ENCODE measurements at regions not wholly inside any gene's neighbourhood (a gene's known extent, or its start where the extent isn't known, plus 50 kb on each side); places are given as distances from the start of the nearest gene placed in this dataset.

- H3K9me3 ChIP-seq (ENCODE audit: insufficient read depth, low read depth) = no peaks in the 10 kb centered on the region
- H3K4me3 ChIP-seq = no peak overlapping the region
- no peaks in the 10 kb centered on the region for H3K9me2 ChIP-seq (ENCODE audit: insufficient read depth)
- peaks cover 10% of the 10 kb centered on the region for H3K4me1 ChIP-seq (replicated peaks; ENCODE audit: insufficient read depth)
- ChIA-PET CTCF (interaction anchor here (0.6 to 1.9 kb wide), 3 partner anchors 41 to 84 kb away, joined by 3 to 7 read pairs (median 4); partner anchors contain the start of gene SLC39A10), POLR2A (ENCODE audit: unreplicated experiment) (interaction anchor here (0.7 to 0.9 kb wide), 2 partner anchors 87 to 492 kb away, joined by 5 to 7 read pairs; no protein-coding TSS in a partner anchor)
- peak in 1 of 2 experiments; percentile 53 for DNase-seq
- intact Hi-C loops (cut with micrococcal nuclease; ENCODE audit: unreplicated experiment) = loop anchor here (2.0 kb wide), 1 partner anchor 81 kb away; the partner anchor contains the start of gene SLC39A10
- no peaks in the 10 kb centered on the region for H4K20me1 ChIP-seq (ENCODE audit: insufficient read depth)
- no peaks in the 10 kb centered on the region for H3K36me3 ChIP-seq (ENCODE audit: low read depth)
- no peaks in the 10 kb centered on the region for H3K79me2 ChIP-seq (ENCODE audit: low read depth)
- no TSS peak for BruUV-seq (replicated peaks)
- no peak overlapping the region for H3K4me2 ChIP-seq
- H3F3A ChIP-seq (ENCODE audit: insufficient read depth, low read depth) = no peaks in the 10 kb centered on the region
- TF ChIP-seq EZH2 (IDR thresholded peaks at IDR 0.05; ENCODE audit: low read depth) (no peak), CTCF (conservative IDR thresholded peaks at IDR 0.05) (no peak)
- H2AFZ ChIP-seq = no peak overlapping the region
- no peak overlapping the region for H3K27ac ChIP-seq
- no peaks in the 10 kb centered on the region for H3K27me3 ChIP-seq (ENCODE audit: insufficient read depth, low read depth)
Observed at GRCh38 chr2:195575879-195576401, 81.1 kb upstream of the SLC39A10 start.

DNA sequence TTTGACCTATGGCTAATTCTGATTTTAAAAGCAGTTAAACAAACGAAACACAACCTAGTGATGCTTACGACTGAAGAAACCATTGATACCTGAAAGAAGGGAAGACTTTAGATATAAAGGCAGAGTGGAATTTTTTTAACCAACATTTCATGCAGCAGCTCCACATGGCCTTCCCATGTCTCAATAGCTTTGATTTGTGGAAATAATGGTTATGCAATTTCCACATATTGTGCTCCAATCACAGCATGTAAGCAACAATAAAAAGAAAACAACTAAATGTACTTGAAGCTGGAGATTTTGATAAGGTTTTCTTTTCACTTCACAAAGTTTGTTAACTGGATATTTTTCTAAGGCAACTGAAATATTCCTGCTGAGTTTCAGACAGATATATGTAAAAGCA lies 82.0 kb upstream of the SLC39A10 start:
- Histone ChIP-seq H3K9me2 (ENCODE audit: insufficient read depth) (no peaks in the 10 kb centered on the region), H3K9me3 (ENCODE audit: insufficient read depth, low read depth) (no peaks in the 10 kb centered on the region), H3K36me3 (ENCODE audit: low read depth) (no peaks in the 10 kb centered on the region), H3K27ac (no peak overlapping the region), H3K4me3 (no peak overlapping the region), H2AFZ (no peak overlapping the region), H3F3A (ENCODE audit: insufficient read depth, low read depth) (no peaks in the 10 kb centered on the region), H3K27me3 (ENCODE audit: insufficient read depth, low read depth) (no peaks in the 10 kb centered on the region), H3K4me2 (no peak overlapping the region), H4K20me1 (ENCODE audit: insufficient read depth) (no peaks in the 10 kb centered on the region), H3K4me1 (replicated peaks; ENCODE audit: insufficient read depth) (peaks cover 10% of the 10 kb centered on the region), H3K79me2 (ENCODE audit: low read depth) (no peaks in the 10 kb centered on the region)
- POLR2A ChIA-PET (ENCODE audit: unreplicated experiment) = no interaction called here
- intact Hi-C loops (cut with micrococcal nuclease; ENCODE audit: unreplicated experiment) = no loop called here
- no peak for DNase-seq
- CTCF ChIA-PET = no interaction called here
- TF ChIP-seq EZH2 (IDR thresholded peaks at IDR 0.05; ENCODE audit: low read depth) (no peak), CTCF (conservative IDR thresholded peaks at IDR 0.05) (no peak)
- BruUV-seq (replicated peaks) = no TSS peak

DNA sequence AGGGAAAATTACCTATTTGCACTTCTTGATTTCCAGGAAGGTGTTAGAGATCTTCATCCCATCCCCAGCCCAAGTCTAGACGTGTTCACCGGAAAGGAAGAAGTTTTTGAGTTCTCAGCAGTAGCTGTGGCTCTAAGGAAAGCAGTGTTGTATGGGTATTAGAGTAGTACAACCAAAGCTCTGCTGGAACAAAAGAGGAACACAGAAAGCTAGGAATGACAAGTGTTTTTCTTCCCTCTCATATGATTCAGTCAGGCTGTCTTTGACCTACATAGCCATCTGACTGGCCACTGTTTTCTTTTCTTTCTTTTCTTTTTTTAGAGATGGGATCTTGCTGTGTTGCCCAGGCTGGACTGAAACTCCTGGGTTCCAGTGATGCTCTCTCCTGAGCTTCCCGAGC lies 82.7 kb upstream of the SLC39A10 start:
- H3K27ac ChIP-seq = no peak overlapping the region

More for the DNA sequence above, 82.7 kb upstream of the SLC39A10 start:
- no peak overlapping the region for H3K4me2 ChIP-seq
- intact Hi-C loops (cut with micrococcal nuclease; ENCODE audit: unreplicated experiment) = no loop called here
- H4K20me1 ChIP-seq (ENCODE audit: insufficient read depth) = no peaks in the 10 kb centered on the region
- H3F3A ChIP-seq (ENCODE audit: insufficient read depth, low read depth) = no peaks in the 10 kb centered on the region
- no peaks in the 10 kb centered on the region for H3K27me3 ChIP-seq (ENCODE audit: insufficient read depth, low read depth)
- ChIA-PET POLR2A (ENCODE audit: unreplicated experiment) (no interaction called here), CTCF (no interaction called here)
- no peaks in the 10 kb centered on the region for H3K9me3 ChIP-seq (ENCODE audit: insufficient read depth, low read depth)
- H3K4me3 ChIP-seq = no peak overlapping the region
- TF ChIP-seq CTCF (conservative IDR thresholded peaks at IDR 0.05) (no peak), EZH2 (IDR thresholded peaks at IDR 0.05; ENCODE audit: low read depth) (no peak)
- no peaks in the 10 kb centered on the region for H3K9me2 ChIP-seq (ENCODE audit: insufficient read depth)
- H3K79me2 ChIP-seq (ENCODE audit: low read depth) = no peaks in the 10 kb centered on the region
- H3K4me1 ChIP-seq (replicated peaks; ENCODE audit: insufficient read depth) = peaks cover 10% of the 10 kb centered on the region
- BruUV-seq (replicated peaks) = no TSS peak
- DNase-seq = no peak
- no peak overlapping the region for H2AFZ ChIP-seq
- no peaks in the 10 kb centered on the region for H3K36me3 ChIP-seq (ENCODE audit: low read depth)

All from PC-9 (cell line).